ENCODE measurements at regions not wholly inside any gene's neighbourhood (a gene's known extent, or its start where the extent isn't known, plus 50 kb on each side); places are given as distances from the start of the nearest gene placed in this dataset.

- TF ChIP-seq STAT6 (CRISPR knock-in tag; conservative IDR thresholded peaks at IDR 0.05; ENCODE audit: low read depth) = no peak
- TF ChIP-seq, protein P1, sequence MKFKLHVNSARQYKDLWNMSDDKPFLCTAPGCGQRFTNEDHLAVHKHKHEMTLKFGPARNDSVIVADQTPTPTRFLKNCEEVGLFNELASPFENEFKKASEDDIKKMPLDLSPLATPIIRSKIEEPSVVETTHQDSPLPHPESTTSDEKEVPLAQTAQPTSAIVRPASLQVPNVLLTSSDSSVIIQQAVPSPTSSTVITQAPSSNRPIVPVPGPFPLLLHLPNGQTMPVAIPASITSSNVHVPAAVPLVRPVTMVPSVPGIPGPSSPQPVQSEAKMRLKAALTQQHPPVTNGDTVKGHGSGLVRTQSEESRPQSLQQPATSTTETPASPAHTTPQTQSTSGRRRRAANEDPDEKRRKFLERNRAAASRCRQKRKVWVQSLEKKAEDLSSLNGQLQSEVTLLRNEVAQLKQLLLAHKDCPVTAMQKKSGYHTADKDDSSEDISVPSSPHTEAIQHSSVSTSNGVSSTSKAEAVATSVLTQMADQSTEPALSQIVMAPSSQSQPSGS (CRISPR knock-in tag; IDR thresholded peaks at IDR 0.05; ENCODE audit: borderline replicate concordance, low read depth) = no peak
- TF ChIP-seq JUN (CRISPR knock-in tag; IDR thresholded peaks at IDR 0.05) = no peak
- TF ChIP-seq MXD4 (CRISPR knock-in tag; IDR thresholded peaks at IDR 0.05; ENCODE audit: borderline replicate concordance) = no peak
Observed at GRCh38 chr15:72833561-72833960, 50.0 kb upstream of the ADPGK start (continued).
